NT2/D1 (cell line): ENCODE measurements at regions not wholly inside any gene's neighbourhood (a gene's known extent, or its start where the extent isn't known, plus 50 kb on each side); places are given as distances from the start of the nearest gene placed in this dataset.

Experiments
- DNase-seq: peaks from one replicate; pipeline ENCODE4 v3.0.0-alpha.2; 2011; ENCODE audit warnings: low read depth, low spot score
- H3K27me3 ChIP-seq: 2 replicates; pipeline ENCODE4 v1.6.0; 2011; ENCODE audit warnings: mild to moderate bottlenecking; ENCODE audit not compliant: insufficient read length, insufficient read depth
- H3K36me3 ChIP-seq: 2 replicates; pipeline ENCODE4 v1.6.1; 2011; ENCODE audit warnings: mild to moderate bottlenecking, low read length, mixed read lengths; ENCODE audit not compliant: insufficient read depth, insufficient read length
- H3K4me1 ChIP-seq: 2 replicates; pipeline ENCODE4 v1.5.1; 2011; ENCODE audit not compliant: insufficient read depth, insufficient read length
- H3K4me3 ChIP-seq: 2 replicates; pipeline ENCODE4 v1.5.1; 2011; ENCODE audit warnings: low read depth; ENCODE audit not compliant: insufficient read length
- H3K9ac ChIP-seq: 2 replicates; pipeline ENCODE4 v1.6.0; 2011; ENCODE audit warnings: low read depth; ENCODE audit not compliant: insufficient read length
- H3K9me3 ChIP-seq: 2 replicates; pipeline ENCODE4 v1.5.1; 2011; ENCODE audit warnings: mild to moderate bottlenecking, low read length; ENCODE audit not compliant: insufficient read depth
- SUZ12 ChIP-seq: IDR thresholded peaks from 2 replicates; pipeline ENCODE4 v1.6.1; 2011; ENCODE audit not compliant: insufficient read length, insufficient read depth; ENCODE audit errors: extremely low read depth
- YY1 ChIP-seq: IDR thresholded peaks from 2 replicates; pipeline ENCODE4 v1.6.1; 2011; ENCODE audit not compliant: insufficient read length, insufficient read depth
- ZNF274 ChIP-seq: IDR thresholded peaks from 2 replicates; pipeline ENCODE4 v1.6.1; 2011; ENCODE audit warnings: mild to moderate bottlenecking, low read depth, low read length

DNA sequence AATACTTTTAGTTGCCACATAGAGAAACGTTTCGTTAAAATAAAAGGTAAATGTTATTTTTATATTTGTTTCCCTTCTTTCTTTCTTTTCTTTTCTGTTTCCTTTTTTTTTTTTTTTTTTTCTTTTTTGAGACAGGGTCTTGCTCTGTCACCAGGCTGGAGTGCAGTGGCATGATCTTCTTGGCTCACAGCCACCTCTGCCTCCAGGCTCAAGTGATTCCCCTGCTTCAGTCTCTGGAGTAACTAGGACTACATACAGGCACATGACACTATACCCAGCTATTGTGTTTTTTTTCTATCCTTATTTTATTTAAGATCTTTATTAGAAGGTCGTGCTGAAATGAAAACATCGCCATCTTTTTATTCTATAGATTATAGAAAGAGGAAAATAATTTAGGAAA is 661.8 kb upstream of the MBL2 start:
- Histone ChIP-seq H3K9me3 (no peaks in the 10 kb centered on the region), H3K4me3 (no peak overlapping the region), H3K36me3 (no peaks in the 10 kb centered on the region), H3K4me1 (no peaks in the 10 kb centered on the region), H3K27me3 (no peaks in the 10 kb centered on the region), H3K9ac (no peak overlapping the region)
- no peak for TF ChIP-seq YY1
- TF ChIP-seq ZNF274: no peak
- TF ChIP-seq SUZ12: no peak
- DNase-seq: no peak

DNA sequence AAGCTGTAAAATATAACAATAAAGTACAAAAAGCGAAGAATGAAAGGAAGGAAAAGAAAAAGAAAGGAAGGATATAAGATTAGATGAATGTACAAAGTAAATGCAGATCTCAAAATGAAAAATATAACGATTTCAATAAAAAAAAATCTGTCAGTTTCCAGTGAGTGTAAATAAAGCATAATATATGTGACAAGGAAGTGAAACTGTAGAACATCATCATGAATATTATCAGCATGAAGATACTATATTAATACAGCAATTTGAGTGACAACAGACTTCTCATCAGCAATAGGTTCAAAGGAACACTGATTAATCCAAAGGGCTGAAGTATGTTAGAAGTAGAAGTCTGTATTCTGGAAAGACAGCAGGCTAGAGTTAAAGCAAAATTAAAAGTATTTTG is 659.5 kb upstream of the MBL2 start:
- H3K36me3 ChIP-seq: no peaks in the 10 kb centered on the region
- H3K9ac ChIP-seq: no peak overlapping the region
- TF ChIP-seq SUZ12 (no peak), YY1 (no peak), ZNF274 (no peak)
- H3K4me3 ChIP-seq: no peak overlapping the region
- H3K4me1 ChIP-seq: no peaks in the 10 kb centered on the region
- H3K27me3 ChIP-seq: no peaks in the 10 kb centered on the region
- no peak for DNase-seq
- no peaks in the 10 kb centered on the region for H3K9me3 ChIP-seq

DNA sequence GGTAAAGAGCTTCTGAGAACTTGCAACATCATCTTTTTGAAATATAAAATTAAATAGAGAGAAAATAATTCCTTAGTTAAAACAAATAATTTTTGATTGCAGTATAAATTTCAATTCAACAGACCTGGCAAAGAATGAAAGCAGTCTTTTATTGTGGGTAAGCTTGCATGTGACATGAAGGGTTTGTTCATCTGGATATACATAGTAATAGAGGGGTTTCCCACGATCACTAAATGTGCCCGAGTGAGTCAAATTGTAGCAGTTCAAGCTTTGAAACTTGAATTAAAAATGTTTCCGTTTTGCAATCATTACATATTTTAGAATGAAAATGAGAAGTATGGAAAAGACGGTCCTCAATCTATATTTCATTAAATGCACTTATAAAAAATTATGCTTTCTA is 658.4 kb upstream of the MBL2 start:
- H3K4me1 ChIP-seq: no peaks in the 10 kb centered on the region
- H3K9ac ChIP-seq: no peak overlapping the region
- no peaks in the 10 kb centered on the region for H3K27me3 ChIP-seq
- no peaks in the 10 kb centered on the region for H3K36me3 ChIP-seq
- H3K4me3 ChIP-seq: no peak overlapping the region
- TF ChIP-seq ZNF274: no peak
- TF ChIP-seq YY1: no peak
- TF ChIP-seq SUZ12: no peak
- no peak for DNase-seq
- H3K9me3 ChIP-seq: no peaks in the 10 kb centered on the region; the same call in 1 of the 2 replicates

DNA sequence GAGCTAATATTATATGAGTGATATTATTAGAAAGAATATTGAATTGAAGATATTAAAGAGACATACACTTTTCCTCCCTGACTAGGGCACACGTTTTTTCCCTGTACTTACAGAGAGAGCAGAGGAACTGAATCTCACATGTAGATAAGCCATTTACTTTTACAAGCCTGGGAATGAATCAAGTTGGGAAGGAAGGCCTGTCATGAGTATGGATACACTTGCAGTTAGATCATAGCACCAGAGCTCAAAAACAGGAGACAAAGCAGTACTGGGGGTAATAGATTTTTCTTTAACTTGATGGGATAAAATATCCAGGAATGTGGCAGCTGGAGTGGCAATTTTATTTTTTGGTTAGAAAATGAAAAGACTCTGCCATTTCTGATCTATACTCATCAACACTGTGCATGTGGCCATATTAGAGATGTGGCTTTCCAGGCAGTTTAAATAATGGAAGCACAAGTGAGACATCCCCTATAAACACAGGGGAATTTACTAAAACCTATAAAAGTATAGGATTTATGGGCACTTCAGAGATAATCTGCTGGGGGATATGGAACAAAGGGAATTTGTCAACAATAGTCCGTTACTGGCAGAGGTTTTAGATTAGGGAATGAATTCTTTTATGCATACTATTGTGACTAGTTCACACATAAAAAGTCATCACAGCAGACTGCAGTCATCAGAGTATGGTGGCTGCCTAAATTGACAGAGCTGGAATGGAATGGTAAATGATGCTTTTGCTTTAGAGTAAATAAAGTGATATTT is 657.7 kb upstream of the MBL2 start:
- H3K4me1 ChIP-seq: no peaks in the 10 kb centered on the region
- TF ChIP-seq SUZ12 (no peak), ZNF274 (no peak), YY1 (no peak)
- no peaks in the 10 kb centered on the region for H3K36me3 ChIP-seq
- no peak for DNase-seq
- no peaks in the 10 kb centered on the region; the same call in 1 of the 2 replicates for H3K9me3 ChIP-seq
- H3K27me3 ChIP-seq: no peaks in the 10 kb centered on the region
- H3K4me3 ChIP-seq: no peak overlapping the region
- no peak overlapping the region for H3K9ac ChIP-seq

DNA sequence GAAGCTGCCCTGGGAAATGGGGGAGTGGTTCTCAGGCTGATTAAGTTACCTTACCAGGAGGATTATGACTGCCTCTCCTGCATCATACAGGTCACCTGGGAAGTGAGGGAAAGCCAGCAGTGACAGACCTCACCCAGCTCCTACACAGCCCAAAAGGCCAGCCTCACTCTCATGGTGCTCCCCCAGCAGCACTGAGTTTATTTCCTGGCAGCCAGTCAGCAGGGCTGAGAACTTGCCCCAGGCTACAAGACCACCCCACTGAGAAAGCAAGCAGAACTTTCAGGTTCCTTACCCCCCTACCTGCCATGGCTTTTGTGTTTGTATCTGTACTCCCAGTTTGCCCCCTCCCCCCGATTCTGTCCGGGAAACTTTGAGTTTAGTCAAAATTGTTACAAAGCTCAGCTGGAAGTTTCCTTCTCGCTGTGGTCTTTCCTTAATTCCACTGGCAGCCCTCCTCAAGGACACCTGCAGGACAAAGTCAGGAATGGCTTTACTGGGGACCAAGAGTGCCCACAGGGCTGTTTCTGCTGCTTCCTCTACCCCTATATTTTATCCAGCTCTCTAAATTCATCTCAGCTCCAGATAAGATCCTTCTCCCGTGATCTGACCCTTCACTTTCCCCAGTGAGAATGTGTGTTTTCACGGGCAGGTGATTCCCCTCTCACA is 649.8 kb upstream of the MBL2 start:
- Histone ChIP-seq H3K9ac (no peak overlapping the region), H3K4me3 (no peak overlapping the region), H3K4me1 (no peaks in the 10 kb centered on the region), H3K36me3 (no peaks in the 10 kb centered on the region), H3K27me3 (no peaks in the 10 kb centered on the region), H3K9me3 (no peaks in the 10 kb centered on the region; the same call in 1 of the 2 replicates)
- TF ChIP-seq ZNF274 (no peak), YY1 (no peak), SUZ12 (no peak)
- DNase-seq: no peak

DNA sequence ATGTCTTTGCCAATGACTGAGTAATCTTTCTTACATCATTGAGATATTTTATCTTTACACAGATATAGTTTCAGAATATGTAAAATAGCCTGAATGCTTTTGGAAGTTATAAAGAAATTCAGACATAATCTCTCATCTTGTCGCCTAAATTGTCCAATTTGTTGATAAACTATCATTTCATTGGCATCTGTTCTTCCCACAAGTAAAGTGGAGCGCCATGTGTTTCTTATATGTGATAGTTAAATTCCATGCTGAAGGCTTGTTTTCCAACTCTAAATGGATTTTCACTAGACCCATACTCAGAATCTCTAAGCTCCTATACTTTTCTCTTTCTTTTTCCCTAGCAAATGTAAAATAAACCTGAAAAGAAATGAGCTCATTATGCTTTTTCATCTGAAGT is 640.1 kb upstream of the MBL2 start:
- Histone ChIP-seq H3K4me3 (no peak overlapping the region), H3K9me3 (no peaks in the 10 kb centered on the region), H3K4me1 (no peaks in the 10 kb centered on the region), H3K9ac (no peak overlapping the region), H3K36me3 (no peaks in the 10 kb centered on the region), H3K27me3 (no peaks in the 10 kb centered on the region)
- no peak for DNase-seq
- no peak for TF ChIP-seq YY1
- no peak for TF ChIP-seq SUZ12
- TF ChIP-seq ZNF274: no peak

DNA sequence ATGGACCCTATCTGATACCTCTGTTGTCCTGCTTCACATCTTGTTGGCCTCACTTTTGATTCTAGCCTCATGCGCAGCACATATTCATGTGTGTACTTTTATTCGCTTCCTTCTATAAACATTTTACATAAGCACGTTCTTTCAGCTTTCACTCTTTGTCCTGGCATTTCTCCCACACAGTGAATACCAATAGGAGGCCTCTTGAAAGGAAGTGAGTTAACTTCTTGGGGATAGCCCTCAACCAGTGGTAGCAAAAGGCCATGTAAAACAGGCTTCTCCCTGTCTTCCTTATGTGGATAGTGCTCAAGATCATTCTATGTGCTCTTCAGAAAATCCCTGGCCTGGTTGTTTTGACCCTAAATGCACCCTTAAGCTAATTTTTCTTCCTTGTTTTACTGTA is 633.9 kb upstream of the MBL2 start:
- no peaks in the 10 kb centered on the region for H3K27me3 ChIP-seq
- no peaks in the 10 kb centered on the region for H3K9me3 ChIP-seq
- H3K4me1 ChIP-seq: no peaks in the 10 kb centered on the region
- DNase-seq: no peak
- H3K9ac ChIP-seq: no peak overlapping the region
- no peak overlapping the region for H3K4me3 ChIP-seq
- TF ChIP-seq SUZ12 (no peak), ZNF274 (no peak), YY1 (no peak)
- no peaks in the 10 kb centered on the region for H3K36me3 ChIP-seq
